Body of pancreas (tissue), 4 donors: ENCODE measurements at regions not wholly inside any gene's neighbourhood (a gene's known extent, or its start where the extent isn't known, plus 50 kb on each side); places are given as distances from the start of the nearest gene placed in this dataset.
"Not testable (repeated sequence)": the region's sequence is repeated elsewhere in the genome, so short reads cannot be mapped to it uniquely, and the experiment has no call there.

Source experiments
- ATAC-seq: fragments of 150-250 bp; one replicate; pipeline ENCODE4 v1.9.1; 2016
- DNase-seq, 4 donors: peaks; one replicate each; pipeline ENCODE4 v3.0.0-alpha.2; 2019
- H3K27ac ChIP-seq, 4 donors: fragments of 200-600 bp; sonication (generic); 1 replicate in 3 of 4; 2 replicates in 1 of 4; pipeline versions ENCODE4 v1.5.1 to v1.6.1; 2016 to 2019; ENCODE audit warnings: mild to moderate bottlenecking in 1 of 4, mixed read lengths in 1 of 4, moderate library complexity in 1 of 4
- H3K27me3 ChIP-seq, 2 donors: fragments of 200-600 bp; sonication (generic); one replicate each; pipeline ENCODE4 v1.6.0; 2016; ENCODE audit warnings: mild to moderate bottlenecking in 1 of 2
- H3K36me3 ChIP-seq, 2 donors: fragments of 200-600 bp; sonication (generic); replicated peaks in 1 of 2; 2 replicates each; pipeline ENCODE4 v1.5.1; 2016; ENCODE audit warnings: low read depth in 2 of 2; ENCODE audit not compliant: insufficient read depth in 1 of 2
- H3K4me1 ChIP-seq: fragments of 200-600 bp; sonication (generic); one replicate; pipeline ENCODE4 v1.6.0; 2016
- H3K4me3 ChIP-seq, 2 donors: fragments of 200-600 bp; sonication (generic); 1 replicate in 1 of 2; 2 replicates in 1 of 2; pipeline ENCODE4 v1.5.1; 2016 to 2019
- H3K9me3 ChIP-seq, 3 donors: fragments of 200-600 bp; sonication (generic); 1 replicate in 2 of 3; 2 replicates in 1 of 3; pipeline ENCODE4 v1.5.1; 2016
- CTCF ChIP-seq, 7 experiments: fragments of 450-650 bp in 4 of 7; fragments of 200-600 bp in 3 of 7; sonication (generic) in 3 of 7; IDR thresholded peaks; one replicate each; pipeline ENCODE4 v1.5.1; 2016 to 2019; ENCODE audit warnings: antibody characterized with exemption in 7 of 7
- POLR2A ChIP-seq, 3 donors: fragments of 450-650 bp; IDR thresholded peaks; one replicate each; pipeline ENCODE4 v1.6.1; 2016; ENCODE audit warnings: antibody characterized with exemption in 3 of 3, mild to moderate bottlenecking in 2 of 3
- WGBS, 2 donors: methylation state at CpG; one replicate each; pipeline ENCODE4 v1.1.5; 2017; 5-methylcytosine and 5-hydroxymethylcytosine counted together
- intact Hi-C: fragments of 100-400 bp; cut with DNase I; formaldehyde crosslinking; loops from one replicate; pipeline ENCODE4 v1.15.1; 2023

- ATAC-seq, result peak; percentile 54
- peak overlapping the region; percentile 15 to 71 (median 66) for H3K27ac ChIP-seq
- WGBS, 2 donors, result 1% methylated on average over 48 to 49 of the region's 49 CpGs
These were observed 411.8 kb upstream of the ESRRG start for GRCh38 chr1:217134857-217135568.

GRCh38 chr1:217133958-217134856 lies 411.0 kb upstream of the ESRRG start:
- ATAC-seq (peak; percentile 29), DNase-seq (peak in 2 of 4 donors; percentile 16 to 20)
- 4 to 6% methylated on average over 33 to 53 of the region's 53 CpGs for WGBS, 2 donors
- Histone ChIP-seq H3K4me3 (peak overlapping the region in 1 of 2 donors; percentile 3), H3K36me3 (no peaks in the 10 kb centered on the region), H3K9me3 (no peaks in the 10 kb centered on the region), H3K27me3 (peaks cover 0 to 6% of the 10 kb centered on the region in 2 donors), H3K4me1 (peaks cover 27% of the 10 kb centered on the region), H3K27ac (peak overlapping the region in 3 of 4 donors; percentile 61 to 71 (median 70))
- intact Hi-C loops, result no loop called here
- TF ChIP-seq POLR2A (IDR thresholded peaks at IDR 0.05) (peak in 1 of 3 donors; percentile 3), CTCF (IDR thresholded peaks at IDR 0.05) (no peak)

More at GRCh38 chr1:217134857-217135568, 411.8 kb upstream of the ESRRG start:
- peaks cover 0 to 8% of the 10 kb centered on the region in 2 donors for H3K27me3 ChIP-seq
- no peaks in the 10 kb centered on the region for H3K9me3 ChIP-seq
- H3K4me1 ChIP-seq, result peaks cover 27% of the 10 kb centered on the region
- intact Hi-C loops, result no loop called here
- peak; percentile 16 to 36 (median 21) for DNase-seq
- no peaks in the 10 kb centered on the region for H3K36me3 ChIP-seq
- peak overlapping the region in 1 of 2 donors; percentile 3 for H3K4me3 ChIP-seq
- no peak for TF ChIP-seq CTCF (IDR thresholded peaks at IDR 0.05)
- peak in 2 of 3 donors; percentile 18 to 32 for TF ChIP-seq POLR2A (IDR thresholded peaks at IDR 0.05)

- Histone ChIP-seq H3K36me3 (no peaks in the 10 kb centered on the region), H3K4me1 (peaks cover 27% of the 10 kb centered on the region), H3K27ac (no peak overlapping the region), H3K4me3 (no peak overlapping the region), H3K27me3 (no peaks in the 10 kb centered on the region), H3K9me3 (no peaks in the 10 kb centered on the region)
- TF ChIP-seq CTCF (IDR thresholded peaks at IDR 0.05) (no peak), POLR2A (IDR thresholded peaks at IDR 0.05) (no peak)
- no peak for ATAC-seq
- intact Hi-C loops, result no loop called here
- no peak for DNase-seq
- 57 to 73% methylated on average over 20 of the region's 20 CpGs for WGBS, 2 donors
These were observed 409.9 kb upstream of the ESRRG start for GRCh38 chr1:217133092-217133491.

GRCh38 chr1:217123340-217123739 lies 400.1 kb upstream of the ESRRG start:
- H3K27me3 ChIP-seq, DNase-seq, H3K36me3 ChIP-seq, intact Hi-C loops, ATAC-seq, H3K9me3 ChIP-seq, H3K4me1 ChIP-seq, H3K4me3 ChIP-seq, H3K27ac ChIP-seq: not testable (repeated sequence)
- 80 to 88% methylated on average over 1 of the region's 1 CpG for WGBS, 2 donors

- H3K27ac ChIP-seq, result no peak overlapping the region
- ATAC-seq (no peak), DNase-seq (no peak)
- H3K4me1 ChIP-seq, result no peaks in the 10 kb centered on the region
- TF ChIP-seq CTCF (IDR thresholded peaks at IDR 0.05) (no peak), POLR2A (IDR thresholded peaks at IDR 0.05) (no peak)
- no peaks in the 10 kb centered on the region for H3K27me3 ChIP-seq
- no peak overlapping the region for H3K4me3 ChIP-seq
- intact Hi-C loops, result no loop called here
- no peaks in the 10 kb centered on the region for H3K36me3 ChIP-seq
- no peaks in the 10 kb centered on the region for H3K9me3 ChIP-seq
These were observed 394.8 kb upstream of the ESRRG start for GRCh38 chr1:217117973-217118465.
